Esophagus (tissue), 2 donors: ENCODE measurements at regions not wholly inside any gene's neighbourhood (a gene's known extent, or its start where the extent isn't known, plus 50 kb on each side); places are given as distances from the start of the nearest gene placed in this dataset.

Experiments used
- H3K27ac ChIP-seq, 2 donors: one replicate each; pipeline ENCODE4 v1.5.1; 2013; ENCODE audit warnings: low read depth in 2 of 2, mild to moderate bottlenecking in 2 of 2, inconsistent platforms in 1 of 2, low read length in 1 of 2, moderate library complexity in 1 of 2
- H3K27me3 ChIP-seq, 2 donors: one replicate each; pipeline ENCODE4 v1.6.1; 2013; ENCODE audit warnings: low read length in 2 of 2, control low read depth in 1 of 2, mild to moderate bottlenecking in 1 of 2; ENCODE audit not compliant: insufficient read depth in 2 of 2, control insufficient read depth in 1 of 2
- H3K36me3 ChIP-seq, 2 donors: one replicate each; pipeline ENCODE4 v1.6.1; 2013; ENCODE audit warnings: low read length in 1 of 2; ENCODE audit not compliant: control insufficient read depth in 2 of 2, insufficient read depth in 2 of 2
- H3K4me1 ChIP-seq, 2 donors: one replicate each; pipeline ENCODE4 v1.6.1; 2013; ENCODE audit warnings: low read length in 1 of 2; ENCODE audit not compliant: control insufficient read depth in 2 of 2, insufficient read depth in 2 of 2
- H3K4me3 ChIP-seq, 2 donors: one replicate each; pipeline ENCODE4 v1.5.1; 2013; ENCODE audit warnings: low read length in 2 of 2, mild to moderate bottlenecking in 2 of 2, low read depth in 1 of 2, moderate library complexity in 1 of 2
- H3K9me3 ChIP-seq, 2 donors: one replicate each; pipeline ENCODE4 v1.6.1; 2013; ENCODE audit warnings: mild to moderate bottlenecking in 2 of 2, low read depth in 1 of 2, low read length in 1 of 2, moderate library complexity in 1 of 2; ENCODE audit not compliant: control insufficient read depth in 2 of 2, insufficient read depth in 1 of 2
- WGBS, 2 donors: extraction: QIAGEN DNeasy Blood & Tissue Kit; methylation state at CpG; one replicate each; pipeline ENCODE4 v1.1.7; 2013; 5-methylcytosine and 5-hydroxymethylcytosine counted together
- donor health status: healthy with polysubstance abuse.
- donor health status: Bipolar disorder and iron deficiency.

GRCh38 chr6:81511423-81511822, 241.1 kb downstream of the TENT5A start:
- no peaks in the 10 kb centered on the region for H3K4me1 ChIP-seq
- H3K27me3 ChIP-seq = no peaks in the 10 kb centered on the region
- WGBS, 2 donors = 3% methylated on average over 1 of the region's 1 CpG
- no peak overlapping the region for H3K27ac ChIP-seq
- no peaks in the 10 kb centered on the region for H3K9me3 ChIP-seq
- no peak overlapping the region for H3K4me3 ChIP-seq
- no peaks in the 10 kb centered on the region for H3K36me3 ChIP-seq

GRCh38 chr6:81495999-81496398, 256.5 kb downstream of the TENT5A start:
- Histone ChIP-seq H3K27ac (no peak overlapping the region), H3K36me3 (no peaks in the 10 kb centered on the region), H3K9me3 (peaks cover 0 to under 1% of the 10 kb centered on the region in 2 donors), H3K27me3 (no peaks in the 10 kb centered on the region), H3K4me3 (no peak overlapping the region), H3K4me1 (no peaks in the 10 kb centered on the region)
- 81 to 82% methylated on average over 1 of the region's 1 CpG for WGBS, 2 donors

- Histone ChIP-seq H3K4me3 (no peak overlapping the region), H3K36me3 (no peaks in the 10 kb centered on the region), H3K27ac (no peak overlapping the region), H3K9me3 (no peaks in the 10 kb centered on the region), H3K27me3 (no peaks in the 10 kb centered on the region), H3K4me1 (no peaks in the 10 kb centered on the region)
Observed at GRCh38 chr6:81491454-81492101, 260.9 kb downstream of the TENT5A start.

- no peak overlapping the region for H3K27ac ChIP-seq
- no peaks in the 10 kb centered on the region for H3K4me1 ChIP-seq
- no peaks in the 10 kb centered on the region for H3K36me3 ChIP-seq
- 51 to 56% methylated on average over 1 of the region's 1 CpG for WGBS, 2 donors
- no peak overlapping the region for H3K4me3 ChIP-seq
- H3K27me3 ChIP-seq = no peaks in the 10 kb centered on the region
- H3K9me3 ChIP-seq = no peaks in the 10 kb centered on the region
Observed at GRCh38 chr6:81487489-81487888, 265.0 kb downstream of the TENT5A start.

GRCh38 chr6:81486234-81486633, 266.2 kb downstream of the TENT5A start:
- Histone ChIP-seq H3K4me1 (no peaks in the 10 kb centered on the region), H3K27me3 (no peaks in the 10 kb centered on the region), H3K36me3 (no peaks in the 10 kb centered on the region), H3K9me3 (no peaks in the 10 kb centered on the region), H3K27ac (no peak overlapping the region), H3K4me3 (no peak overlapping the region)
- 28 to 32% methylated on average over 1 of the region's 1 CpG for WGBS, 2 donors

GRCh38 chr6:81485395-81485794, 267.1 kb downstream of the TENT5A start:
- H3K27me3 ChIP-seq = no peaks in the 10 kb centered on the region
- no peak overlapping the region for H3K4me3 ChIP-seq
- H3K4me1 ChIP-seq = no peaks in the 10 kb centered on the region
- H3K27ac ChIP-seq = no peak overlapping the region
- H3K9me3 ChIP-seq = no peaks in the 10 kb centered on the region
- H3K36me3 ChIP-seq = no peaks in the 10 kb centered on the region

GRCh38 chr6:81484251-81484650, 268.2 kb downstream of the TENT5A start:
- Histone ChIP-seq H3K27me3 (no peaks in the 10 kb centered on the region), H3K4me3 (no peak overlapping the region), H3K36me3 (no peaks in the 10 kb centered on the region), H3K9me3 (no peaks in the 10 kb centered on the region), H3K4me1 (no peaks in the 10 kb centered on the region), H3K27ac (no peak overlapping the region)

- Histone ChIP-seq H3K4me1 (no peaks in the 10 kb centered on the region), H3K36me3 (no peaks in the 10 kb centered on the region), H3K9me3 (no peaks in the 10 kb centered on the region), H3K27ac (no peak overlapping the region), H3K27me3 (no peaks in the 10 kb centered on the region), H3K4me3 (no peak overlapping the region)
Observed at GRCh38 chr6:81480139-81480538, 272.3 kb downstream of the TENT5A start.

- Histone ChIP-seq H3K9me3 (no peaks in the 10 kb centered on the region), H3K36me3 (no peaks in the 10 kb centered on the region), H3K27me3 (no peaks in the 10 kb centered on the region), H3K27ac (no peak overlapping the region), H3K4me3 (no peak overlapping the region), H3K4me1 (no peaks in the 10 kb centered on the region)
Observed at GRCh38 chr6:81476881-81477280, 275.6 kb downstream of the TENT5A start.

GRCh38 chr6:81475646-81476045, 276.8 kb downstream of the TENT5A start:
- Histone ChIP-seq H3K36me3 (no peaks in the 10 kb centered on the region), H3K9me3 (no peaks in the 10 kb centered on the region), H3K4me1 (no peaks in the 10 kb centered on the region), H3K27me3 (no peaks in the 10 kb centered on the region), H3K4me3 (no peak overlapping the region), H3K27ac (no peak overlapping the region)
- WGBS, 2 donors = 91 to 93% methylated on average over 2 of the region's 2 CpGs
